Stimulated activated CD8-positive, alpha-beta memory T cell treated with anti-CD3 and anti-CD28 coated beads, Interleukin-4, amount 100 ng/mL, for 48 hours (primary cell): ENCODE measurements at regions not wholly inside any gene's neighbourhood (a gene's known extent, or its start where the extent isn't known, plus 50 kb on each side); places are given as distances from the start of the nearest gene placed in this dataset.
"Not testable (repeated sequence)": the region's sequence is repeated elsewhere in the genome, so short reads cannot be mapped to it uniquely, and the experiment has no call there.

ENCODE experiments used
- DNase-seq: peaks from one replicate; pipeline ENCODE4 v3.0.0-alpha.2; 2020

GRCh38 chr14:71400871-71401321 lies 493.6 kb downstream of the PCNX1 start:
- DNase-seq = no peak

DNA sequence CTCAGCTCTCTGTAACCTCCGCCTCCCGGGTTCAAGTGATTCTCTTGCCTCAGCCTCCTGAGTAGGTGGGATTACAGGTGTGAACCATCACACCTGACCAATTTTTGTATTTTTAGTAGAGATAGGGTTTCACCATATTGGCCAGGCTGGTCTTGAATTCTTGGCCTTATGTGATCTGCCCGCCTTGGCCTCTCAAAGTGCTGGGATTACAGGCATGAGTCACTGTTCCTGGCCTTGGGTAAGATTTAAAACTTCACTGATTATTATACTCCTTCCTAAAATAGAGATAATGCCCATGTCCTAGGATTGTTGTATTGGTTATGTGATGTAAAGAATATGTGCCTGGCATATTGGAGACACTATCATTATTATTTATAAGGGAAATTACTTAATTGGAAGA lies 495.2 kb downstream of the PCNX1 start:
- DNase-seq = not testable (repeated sequence)

GRCh38 chr14:71403656-71404055 lies 496.4 kb downstream of the PCNX1 start:
- DNase-seq = no peak

- no peak for DNase-seq
Observed at GRCh38 chr14:71405676-71406075, 498.4 kb downstream of the PCNX1 start.

GRCh38 chr14:71408362-71409030 lies 501.2 kb downstream of the PCNX1 start:
- DNase-seq = no peak

DNA sequence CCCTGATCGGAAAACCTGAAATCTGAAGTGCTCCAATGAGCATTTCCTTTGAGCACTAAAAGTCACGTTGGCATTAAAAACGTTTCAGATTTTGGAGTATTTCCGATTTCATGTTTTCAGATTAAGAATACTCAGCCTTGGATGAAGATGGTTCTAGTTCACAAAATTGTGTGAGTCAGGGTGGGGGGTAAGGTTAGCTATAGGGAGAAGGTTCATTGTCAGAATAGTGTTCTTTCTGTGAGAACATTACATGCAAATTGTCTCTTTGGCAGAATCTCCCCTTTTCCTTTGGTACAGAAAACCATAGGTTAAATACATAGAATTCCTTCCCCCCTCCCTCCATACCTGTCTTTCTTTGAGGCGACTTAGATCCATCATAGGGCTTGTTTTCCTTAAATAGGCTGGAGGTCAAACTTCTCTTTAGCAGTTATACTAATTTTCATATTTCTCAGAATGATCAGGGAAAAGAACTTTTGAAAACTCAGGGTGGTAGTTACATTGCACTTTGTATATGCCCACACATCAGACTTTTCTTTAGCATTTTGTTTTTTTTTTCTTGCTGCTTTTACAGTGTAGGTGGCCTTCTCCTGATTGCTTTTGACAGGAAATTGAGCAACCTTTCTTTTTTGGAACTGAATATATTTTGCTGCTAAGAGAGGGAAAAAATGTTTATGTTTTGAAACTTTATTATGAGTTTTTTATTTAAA lies 503.5 kb downstream of the PCNX1 start:
- DNase-seq = no peak

GRCh38 chr14:71411285-71411595 lies 504.0 kb downstream of the PCNX1 start:
- DNase-seq = no peak

GRCh38 chr14:71411738-71412137 lies 504.5 kb downstream of the PCNX1 start:
- DNase-seq = no peak

DNA sequence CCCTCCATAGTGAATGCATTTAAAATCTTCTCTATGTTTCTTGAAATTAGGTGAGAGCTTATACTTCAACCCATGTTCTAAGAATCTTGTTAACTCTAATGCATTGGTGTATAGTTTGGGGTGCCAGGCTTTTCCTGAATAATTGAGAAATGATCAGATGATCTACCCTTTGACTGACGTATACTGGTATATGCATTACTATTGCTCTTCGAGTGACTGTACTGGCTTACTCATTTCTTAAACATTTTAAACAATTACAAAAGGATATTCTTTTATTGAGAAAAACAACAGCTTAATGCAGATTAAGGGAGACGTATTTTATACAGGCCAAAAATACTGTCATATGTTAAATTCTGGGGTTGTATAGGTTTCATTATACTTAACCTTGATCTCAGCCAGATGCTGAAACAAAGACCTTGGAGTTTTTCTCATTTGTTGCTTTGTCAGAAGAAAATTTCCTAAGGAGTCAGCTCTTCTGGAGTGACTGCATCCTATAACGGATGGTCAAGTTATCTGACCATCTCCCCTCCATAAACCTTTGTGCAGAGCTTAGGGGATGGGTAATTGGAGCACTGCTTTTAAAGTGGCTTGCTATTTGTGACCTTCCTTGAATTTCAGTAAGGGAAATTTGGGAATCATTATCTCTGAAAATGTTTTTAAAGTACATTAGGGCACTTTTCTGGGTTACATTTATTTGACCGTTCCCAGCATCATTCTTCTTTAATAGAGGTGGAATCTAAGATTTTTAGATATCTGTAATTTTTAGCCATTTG lies 507.6 kb downstream of the PCNX1 start:
- no peak for DNase-seq

DNA sequence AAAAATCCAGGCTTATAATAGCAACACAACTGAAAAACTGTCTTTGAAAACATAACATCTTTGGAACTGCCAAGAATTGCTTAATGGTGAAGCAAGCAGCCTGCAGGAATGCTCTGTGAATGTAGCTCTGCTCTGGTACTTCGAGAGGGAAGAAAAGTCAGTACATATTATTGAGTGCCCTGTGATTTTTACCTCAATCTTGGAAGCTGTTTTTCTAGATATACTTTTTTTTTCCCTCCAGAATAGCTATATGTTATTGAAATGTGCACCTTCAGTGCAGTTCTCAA lies 508.1 kb downstream of the PCNX1 start:
- no peak for DNase-seq

DNA sequence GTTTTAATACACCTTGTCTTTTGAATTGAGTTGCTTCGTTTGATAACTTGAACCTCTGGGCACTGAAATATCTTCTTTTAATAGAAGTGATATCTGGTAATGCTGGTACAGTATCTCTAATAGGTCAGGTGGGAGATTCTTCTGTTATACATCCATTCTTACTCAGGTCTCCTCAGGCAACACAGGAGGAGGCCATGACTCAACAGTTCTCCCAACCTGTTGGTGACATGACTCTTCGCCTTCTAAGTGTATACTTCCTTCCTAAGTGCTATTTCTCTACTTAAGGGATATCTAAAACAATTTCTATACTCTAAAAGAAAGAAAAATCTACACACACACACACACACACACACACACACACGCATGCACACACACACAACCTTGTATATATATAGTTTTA lies 509.1 kb downstream of the PCNX1 start:
- no peak for DNase-seq

DNA sequence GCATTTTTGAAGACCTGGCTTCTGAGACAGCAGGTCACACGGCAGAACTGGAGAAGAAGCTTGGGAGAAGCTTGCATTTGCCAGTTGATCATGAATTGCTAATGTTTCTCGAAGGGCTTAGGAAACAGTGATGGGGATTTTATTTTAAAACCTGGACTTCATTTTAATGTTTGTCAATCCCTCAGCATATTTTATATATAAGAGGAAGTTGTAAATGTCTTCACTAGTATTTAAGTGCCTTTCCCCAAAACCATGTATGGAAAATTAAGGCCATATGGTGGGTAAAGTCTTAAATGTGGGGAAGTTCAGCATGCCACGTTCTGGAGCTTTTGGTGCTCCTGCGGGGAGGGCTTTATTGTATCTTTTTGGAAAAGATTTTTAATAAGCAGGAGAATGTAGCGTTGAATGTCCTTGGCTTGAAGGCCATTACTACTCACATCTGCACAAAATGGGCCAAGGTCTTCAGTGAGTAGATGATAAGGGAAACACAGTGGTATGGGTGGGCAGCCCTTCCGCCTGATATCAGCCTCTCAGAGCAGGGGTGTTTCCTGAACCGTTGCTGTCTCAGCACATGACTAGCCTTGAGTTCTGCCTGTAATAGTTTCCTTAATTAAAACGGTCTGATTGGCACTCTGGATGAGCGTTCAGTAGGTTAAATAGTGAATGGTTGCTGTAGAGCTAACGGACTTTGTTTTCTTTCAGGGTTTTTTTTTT lies 511.4 kb downstream of the PCNX1 start:
- DNase-seq = no peak

- DNase-seq = no peak
Observed at GRCh38 chr14:71423481-71423880, 508.7 kb upstream of the RGS6 start.

GRCh38 chr14:71424941-71425340 lies 507.3 kb upstream of the RGS6 start:
- no peak for DNase-seq

- no peak for DNase-seq
Observed at GRCh38 chr14:71426001-71426400, 506.2 kb upstream of the RGS6 start.

DNA sequence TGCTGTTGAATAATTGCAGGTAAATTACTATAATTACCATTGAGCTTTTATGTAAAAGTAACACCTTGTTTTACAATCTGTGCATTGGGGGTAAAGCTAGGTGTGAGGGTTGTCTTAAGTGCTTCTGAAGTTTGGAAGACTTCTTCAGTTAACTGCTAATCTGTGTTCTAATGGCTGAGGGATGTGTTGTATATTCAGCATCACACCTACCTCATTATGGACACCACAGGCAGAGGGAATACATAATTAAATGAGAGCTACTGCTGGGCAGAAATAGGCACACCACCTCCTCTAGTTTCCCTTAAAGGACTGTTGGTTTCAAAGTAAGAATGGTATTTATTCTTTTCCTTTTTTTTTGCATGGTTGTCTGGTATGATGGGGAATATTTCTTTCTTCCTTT lies 502.3 kb upstream of the RGS6 start:
- no peak for DNase-seq

GRCh38 chr14:71430321-71430677 lies 501.9 kb upstream of the RGS6 start:
- DNase-seq = no peak

DNA sequence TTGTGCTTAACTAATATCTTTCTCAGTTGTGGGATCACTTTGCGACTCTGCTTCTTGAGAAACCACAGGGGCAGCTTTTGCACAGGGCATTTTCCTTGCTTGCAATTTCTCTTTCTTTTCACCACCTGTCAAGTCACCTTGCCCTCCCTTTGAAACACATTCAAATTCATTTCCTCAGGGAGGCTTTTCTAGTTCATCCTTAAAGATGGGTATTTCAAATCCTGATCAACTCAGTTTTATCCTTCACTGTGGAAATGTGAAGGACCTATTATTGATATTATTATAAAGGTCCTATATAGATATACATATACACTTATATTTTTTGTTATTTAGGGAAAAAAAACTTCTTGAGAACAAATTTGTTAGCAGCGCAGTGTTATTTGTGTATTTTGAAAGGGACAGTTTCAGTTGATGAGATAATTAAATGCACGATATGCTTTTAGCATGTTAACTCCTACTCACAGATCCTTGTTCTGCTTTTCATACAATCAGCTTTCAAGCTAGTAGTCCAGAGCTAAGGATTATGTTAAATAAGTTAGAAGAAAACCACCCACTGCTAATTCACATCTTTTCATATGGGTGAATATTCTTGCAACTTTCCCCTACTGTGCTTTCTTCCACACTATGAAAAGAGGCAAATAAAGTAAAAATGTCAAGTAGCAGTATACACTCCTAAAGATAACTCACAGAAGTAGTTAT lies 501.4 kb upstream of the RGS6 start:
- no peak for DNase-seq

- no peak for DNase-seq
Observed at GRCh38 chr14:71432334-71433110, 499.7 kb upstream of the RGS6 start.

- DNase-seq = no peak
Observed at GRCh38 chr14:71433303-71433702, 498.9 kb upstream of the RGS6 start.

DNA sequence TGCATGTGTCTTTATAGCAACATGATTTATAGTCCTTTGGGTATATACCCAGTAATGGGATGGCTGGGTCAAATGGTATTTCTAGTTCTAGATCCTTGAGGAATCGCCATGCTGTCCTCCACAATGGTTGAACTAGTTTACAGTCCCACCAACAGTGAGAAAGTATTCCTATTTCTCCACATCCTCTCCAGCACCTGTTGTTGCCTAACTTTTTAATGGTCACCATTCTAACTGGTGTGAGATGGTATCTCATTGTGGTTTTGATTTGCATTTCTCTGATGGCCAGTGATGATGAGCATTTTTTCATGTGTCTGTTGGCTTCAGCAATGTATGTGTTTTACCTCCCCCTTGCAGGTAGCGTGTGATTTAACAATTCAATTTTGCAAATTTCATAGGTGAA lies 496.6 kb upstream of the RGS6 start:
- not testable (repeated sequence) for DNase-seq

- DNase-seq = no peak
Observed at GRCh38 chr14:71437870-71438269, 494.4 kb upstream of the RGS6 start.
